Keratinocyte (primary cell): ENCODE measurements at regions not wholly inside any gene's neighbourhood (a gene's known extent, or its start where the extent isn't known, plus 50 kb on each side); places are given as distances from the start of the nearest gene placed in this dataset.
A peak's percentile ranks its signal among the peaks of the same experiment; 100 is the strongest.

ENCODE experiments used
- DNase-seq: peaks from one replicate; pipeline ENCODE4 v3.0.0-alpha.2; 2011; ENCODE audit warnings: low read depth, missing footprints, low spot score
- FAIRE-seq: peaks from 2 replicates; lab custom pipeline; 2011; peaks lifted over from hg19 to GRCh38; lab: Jason Lieb, UNC
- H2AFZ ChIP-seq: 2 replicates; pipeline ENCODE4 v1.6.0; 2012; ENCODE audit warnings: low read length, control low read depth, inconsistent platforms; ENCODE audit not compliant: control insufficient read depth
- H3K27ac ChIP-seq: 2 replicates; pipeline ENCODE4 v1.5.1; 2011; ENCODE audit warnings: low read length; ENCODE audit not compliant: control insufficient read depth, insufficient read depth
- H3K27me3 ChIP-seq: 3 replicates; pipeline ENCODE4 v1.6.0; 2011; ENCODE audit warnings: low read length; ENCODE audit not compliant: control insufficient read depth, insufficient read depth; ENCODE audit errors: extremely low read depth
- H3K36me3 ChIP-seq, 2 experiments: 2 replicates in 1 of 2; 3 replicates in 1 of 2; pipeline ENCODE4 v1.5.1; 2011; ENCODE audit warnings: low read length in 2 of 2, mild to moderate bottlenecking in 1 of 2; ENCODE audit not compliant: control insufficient read depth in 2 of 2, insufficient read depth in 2 of 2; ENCODE audit errors: extremely low read depth in 1 of 2
- H3K4me1 ChIP-seq: 3 replicates; pipeline ENCODE4 v1.5.1; 2011; ENCODE audit warnings: low read length; ENCODE audit not compliant: control insufficient read depth, insufficient read depth; ENCODE audit errors: extremely low read depth
- H3K4me2 ChIP-seq: 3 replicates; pipeline ENCODE4 v1.6.0; 2011; ENCODE audit warnings: low read depth, low read length; ENCODE audit not compliant: control insufficient read depth, insufficient read depth; ENCODE audit errors: extremely low read depth
- H3K4me3 ChIP-seq, 3 experiments: fragments of 200-600 bp in 1 of 3; sonication (generic) in 1 of 3; 2 replicates in 2 of 3; 3 replicates in 1 of 3; pipeline ENCODE4 v1.5.1; 2011 to 2016; ENCODE audit warnings: low read length in 3 of 3, mild to moderate bottlenecking in 3 of 3, control low read depth in 2 of 3, inconsistent platforms in 1 of 3, low read depth in 1 of 3, mixed read lengths in 1 of 3, mixed run types in 1 of 3, moderate library complexity in 1 of 3; ENCODE audit not compliant: control insufficient read depth in 2 of 3, insufficient read depth in 2 of 3; ENCODE audit errors: extremely low read depth in 1 of 3
- H3K79me2 ChIP-seq: 2 replicates; pipeline ENCODE4 v1.6.0; 2012; ENCODE audit warnings: low read length; ENCODE audit not compliant: control insufficient read depth, insufficient read depth
- H3K9ac ChIP-seq: 3 replicates; pipeline ENCODE4 v1.6.0; 2011; ENCODE audit warnings: low read length; ENCODE audit not compliant: control insufficient read depth, insufficient read depth; ENCODE audit errors: extremely low read depth
- H3K9me1 ChIP-seq: 3 replicates; pipeline ENCODE4 v1.6.0; 2011; ENCODE audit warnings: low read length; ENCODE audit not compliant: control insufficient read depth, insufficient read depth; ENCODE audit errors: extremely low read depth
- H3K9me3 ChIP-seq: 2 replicates; pipeline ENCODE4 v1.5.1; 2012; ENCODE audit warnings: low read depth, low read length; ENCODE audit not compliant: control insufficient read depth
- H4K20me1 ChIP-seq: 3 replicates; pipeline ENCODE4 v1.6.0; 2011; ENCODE audit warnings: low read length; ENCODE audit not compliant: control insufficient read depth, insufficient read depth; ENCODE audit errors: extremely low read depth
- EZH2 ChIP-seq: IDR thresholded peaks from one replicate; pipeline ENCODE4 v1.6.1; 2012; ENCODE audit warnings: inconsistent platforms, mild to moderate bottlenecking, low read length, moderate library complexity
- dilution Hi-C: fragments of 300-500 bp; cut with MboI; formaldehyde crosslinking; loops from one replicate; pipeline ENCODE4 v1.7.0; 2020; ENCODE audit warnings: low sequenced_read_pairs; ENCODE audit not compliant: extremely low pct_ligation_motif_present
- TF ChIP-seq, protein P1 (sequence below), 3 experiments: IDR thresholded peaks in 1 of 3; conservative IDR thresholded peaks in 1 of 3; optimal IDR thresholded peaks in 1 of 3; 2 replicates in 2 of 3; 3 replicates in 1 of 3; pipeline versions ENCODE3 to v1.5.1; 2011; ENCODE audit warnings: low read length in 3 of 3, mild to moderate bottlenecking in 3 of 3, moderate library complexity in 2 of 3, control low read depth in 1 of 3, inconsistent platforms in 1 of 3; ENCODE audit not compliant: insufficient read depth in 2 of 3; ENCODE audit errors: extremely low read depth in 1 of 3

DNA sequence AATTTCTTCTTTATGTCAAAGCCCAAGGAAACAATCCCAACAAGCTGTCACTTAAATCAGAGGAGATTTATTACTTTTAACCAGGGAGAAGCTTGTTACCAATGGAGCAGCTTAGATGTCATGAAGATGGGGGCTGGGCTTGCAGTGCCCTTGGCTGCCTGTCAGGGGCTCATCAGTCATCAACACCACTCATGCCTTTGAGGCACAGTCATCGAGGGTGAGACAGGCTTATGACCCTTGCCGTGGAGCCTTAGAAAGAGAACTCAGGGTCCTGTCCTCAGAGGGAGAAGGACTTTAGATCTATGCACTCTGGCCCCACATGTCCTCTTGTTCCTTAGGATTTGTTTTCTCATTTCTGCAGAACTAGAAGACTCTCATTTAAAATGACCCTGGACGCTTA is 318.3 kb downstream of the CBLN1 start:
- Histone ChIP-seq H3K9me3 (no peaks in the 10 kb centered on the region), H3K4me2 (peak overlapping the region; percentile 37), H3K4me3 (no peak overlapping the region), H3K27ac (peak overlapping the region; percentile 80), H3K4me1 (peaks cover 65% of the 10 kb centered on the region), H4K20me1 (no peaks in the 10 kb centered on the region), H3K27me3 (no peaks in the 10 kb centered on the region), H3K36me3 (no peaks in the 10 kb centered on the region), H3K79me2 (no peaks in the 10 kb centered on the region), H2AFZ (no peak overlapping the region), H3K9ac (peak overlapping the region; percentile 36), H3K9me1 (no peaks in the 10 kb centered on the region)
- dilution Hi-C loops = no loop called here
- TF ChIP-seq EZH2 = no peak
- TF ChIP-seq, protein P1, sequence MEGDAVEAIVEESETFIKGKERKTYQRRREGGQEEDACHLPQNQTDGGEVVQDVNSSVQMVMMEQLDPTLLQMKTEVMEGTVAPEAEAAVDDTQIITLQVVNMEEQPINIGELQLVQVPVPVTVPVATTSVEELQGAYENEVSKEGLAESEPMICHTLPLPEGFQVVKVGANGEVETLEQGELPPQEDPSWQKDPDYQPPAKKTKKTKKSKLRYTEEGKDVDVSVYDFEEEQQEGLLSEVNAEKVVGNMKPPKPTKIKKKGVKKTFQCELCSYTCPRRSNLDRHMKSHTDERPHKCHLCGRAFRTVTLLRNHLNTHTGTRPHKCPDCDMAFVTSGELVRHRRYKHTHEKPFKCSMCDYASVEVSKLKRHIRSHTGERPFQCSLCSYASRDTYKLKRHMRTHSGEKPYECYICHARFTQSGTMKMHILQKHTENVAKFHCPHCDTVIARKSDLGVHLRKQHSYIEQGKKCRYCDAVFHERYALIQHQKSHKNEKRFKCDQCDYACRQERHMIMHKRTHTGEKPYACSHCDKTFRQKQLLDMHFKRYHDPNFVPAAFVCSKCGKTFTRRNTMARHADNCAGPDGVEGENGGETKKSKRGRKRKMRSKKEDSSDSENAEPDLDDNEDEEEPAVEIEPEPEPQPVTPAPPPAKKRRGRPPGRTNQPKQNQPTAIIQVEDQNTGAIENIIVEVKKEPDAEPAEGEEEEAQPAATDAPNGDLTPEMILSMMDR (optimal IDR thresholded peaks at IDR 0.05 in 1 of 3, IDR thresholded peaks at IDR 0.05 in 1 of 3, conservative IDR thresholded peaks at IDR 0.05 in 1 of 3; ENCODE audit: extremely low read depth in 1 of 3, insufficient read depth in 2 of 3, low read length in 3 of 3) = no peak
- FAIRE-seq = peak; percentile 82
- peak; percentile 42 for DNase-seq

DNA sequence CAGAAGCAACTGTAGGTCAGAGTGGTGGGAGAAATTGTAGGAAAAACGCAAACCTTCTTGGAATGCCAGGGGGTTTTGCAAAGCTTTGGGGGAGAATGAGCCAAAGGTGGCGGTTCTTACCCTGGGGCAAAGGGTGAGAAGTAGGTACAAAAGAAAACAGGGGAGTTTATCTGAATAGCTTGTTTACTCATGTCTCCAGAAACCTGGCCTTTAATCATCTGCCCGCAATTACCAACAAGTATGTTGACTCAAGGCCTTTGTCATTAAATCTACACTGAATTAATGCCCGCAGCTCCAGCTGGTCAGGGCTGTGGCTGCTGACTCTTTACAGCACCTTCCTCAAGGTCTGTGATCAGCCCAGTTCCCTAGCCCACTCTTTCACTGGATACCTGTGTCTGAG is 320.1 kb downstream of the CBLN1 start:
- Histone ChIP-seq H3K36me3 (no peaks in the 10 kb centered on the region), H3K27ac (peak overlapping the region; percentile 50), H3K4me3 (no peak overlapping the region), H3K9ac (no peak overlapping the region), H3K4me1 (peaks cover 65% of the 10 kb centered on the region), H3K27me3 (no peaks in the 10 kb centered on the region), H3K4me2 (peak overlapping the region; percentile 5), H3K9me3 (no peaks in the 10 kb centered on the region), H3K79me2 (no peaks in the 10 kb centered on the region), H4K20me1 (no peaks in the 10 kb centered on the region), H2AFZ (no peak overlapping the region), H3K9me1 (no peaks in the 10 kb centered on the region)
- DNase-seq (peak; percentile 79), FAIRE-seq (peak; percentile 95)
- dilution Hi-C loops = no loop called here
- TF ChIP-seq, protein P1 (optimal IDR thresholded peaks at IDR 0.05 in 1 of 3, IDR thresholded peaks at IDR 0.05 in 1 of 3, conservative IDR thresholded peaks at IDR 0.05 in 1 of 3; ENCODE audit: extremely low read depth in 1 of 3, insufficient read depth in 2 of 3, low read length in 3 of 3) = no peak
- TF ChIP-seq EZH2 = no peak
